Choroid plexus epithelial cell (primary cell): ENCODE measurements at regions not wholly inside any gene's neighbourhood (a gene's known extent, or its start where the extent isn't known, plus 50 kb on each side); places are given as distances from the start of the nearest gene placed in this dataset.
A peak's percentile ranks its signal among the peaks of the same experiment; 100 is the strongest.

Source experiments
- DNase-seq: peaks from one replicate; pipeline ENCODE4 v3.0.0-alpha.2; 2010; ENCODE audit warnings: low read depth
- H3K4me3 ChIP-seq: 2 replicates; pipeline ENCODE4 v1.5.1; 2011; ENCODE audit warnings: low read depth, mild to moderate bottlenecking, control low read depth, low read length, moderate library complexity
- CTCF ChIP-seq: conservative IDR thresholded peaks from 2 replicates; pipeline ENCODE4 v1.5.1; 2011; ENCODE audit warnings: low read depth, mild to moderate bottlenecking, control low read depth, inconsistent platforms, low read length, moderate library complexity

- DNase-seq, result no peak
- no peak overlapping the region for H3K4me3 ChIP-seq
- TF ChIP-seq CTCF, result no peak
Observed at GRCh38 chr13:107376341-107377125, 808.6 kb upstream of the ARGLU1 start.

- no peak overlapping the region for H3K4me3 ChIP-seq
- no peak for DNase-seq
- no peak for TF ChIP-seq CTCF
Observed at GRCh38 chr13:107375701-107376340, 807.9 kb upstream of the ARGLU1 start.

GRCh38 chr13:107374038-107374437, 806.1 kb upstream of the ARGLU1 start:
- peak; percentile 55 for DNase-seq
- no peak overlapping the region for H3K4me3 ChIP-seq
- TF ChIP-seq CTCF, result no peak

GRCh38 chr13:107373551-107373950, 805.6 kb upstream of the ARGLU1 start:
- peak; percentile 78 for TF ChIP-seq CTCF
- no peak overlapping the region for H3K4me3 ChIP-seq
- DNase-seq, result peak; percentile 93

- peak; percentile 76 for DNase-seq
- TF ChIP-seq CTCF, result no peak
- no peak overlapping the region for H3K4me3 ChIP-seq
Observed at GRCh38 chr13:107370015-107370785, 802.3 kb upstream of the ARGLU1 start.

GRCh38 chr13:107367258-107367657, 799.3 kb upstream of the ARGLU1 start:
- no peak overlapping the region for H3K4me3 ChIP-seq
- TF ChIP-seq CTCF, result no peak
- DNase-seq, result no peak
